GM23248 (cell line): ENCODE measurements at regions not wholly inside any gene's neighbourhood (a gene's known extent, or its start where the extent isn't known, plus 50 kb on each side); places are given as distances from the start of the nearest gene placed in this dataset.

ENCODE experiments used
- EZH2 ChIP-seq: fragments of 200-600 bp; sonication (generic); IDR thresholded peaks from 2 replicates; pipeline ENCODE4 v1.6.1; 2018; ENCODE audit warnings: antibody characterized with exemption, mild to moderate bottlenecking; ENCODE audit not compliant: insufficient read depth, poor library complexity, severe bottlenecking
- EZH2phosphoT487 ChIP-seq: fragments of 200-600 bp; sonication (generic); IDR thresholded peaks from 2 replicates; pipeline ENCODE4 v1.6.1; 2018; ENCODE audit warnings: antibody characterized with exemption, moderate library complexity, mild to moderate bottlenecking, low read depth; ENCODE audit not compliant: insufficient read depth

- TF ChIP-seq EZH2phosphoT487 (no peak), EZH2 (no peak)
Measured at GRCh38 chr7:28330384-28331070, 81.8 kb upstream of the CREB5 start.
